ENCODE measurements at regions not wholly inside any gene's neighbourhood (a gene's known extent, or its start where the extent isn't known, plus 50 kb on each side); places are given as distances from the start of the nearest gene placed in this dataset.
"Not testable (repeated sequence)": the region's sequence is repeated elsewhere in the genome, so short reads cannot be mapped to it uniquely, and the experiment has no call there.

- H3K27me3 ChIP-seq (replicated peaks; ENCODE audit: insufficient read depth): no peaks in the 10 kb centered on the region
- no peaks in the 10 kb centered on the region for H3K9me3 ChIP-seq
- ATAC-seq (ENCODE audit: insufficient number of reproducible peaks, low FRiP score, low read depth): peak; percentile 67
- no peak for TF ChIP-seq CTCF (IDR thresholded peaks at IDR 0.05)
- H3K36me3 ChIP-seq: no peaks in the 10 kb centered on the region
- no peak overlapping the region for H3K4me3 ChIP-seq
- H3K4me1 ChIP-seq (ENCODE audit: control insufficient read depth in 1 of 2, low read depth in 2 of 2): peaks cover 0 to 26% of the 10 kb centered on the region in 2 donors
- peak; percentile 40 for DNase-seq (ENCODE audit: low spot score)
- peak overlapping the region in 1 of 2 donors; percentile 40 for H3K27ac ChIP-seq
Observed at GRCh38 chr2:47631792-47632398, 61.1 kb upstream of the KCNK12 start.

- Histone ChIP-seq H3K9me3 (no peaks in the 10 kb centered on the region), H3K27ac (no peak overlapping the region), H3K4me3 (no peak overlapping the region), H3K4me1 (ENCODE audit: control insufficient read depth in 1 of 2, low read depth in 2 of 2) (peaks cover 0 to 26% of the 10 kb centered on the region in 2 donors), H3K36me3 (no peaks in the 10 kb centered on the region), H3K27me3 (replicated peaks; ENCODE audit: insufficient read depth) (no peaks in the 10 kb centered on the region)
- ATAC-seq (ENCODE audit: insufficient number of reproducible peaks, low FRiP score, low read depth) (no peak), DNase-seq (ENCODE audit: low spot score) (no peak)
- no peak for TF ChIP-seq CTCF (IDR thresholded peaks at IDR 0.05)
Observed at GRCh38 chr2:47631306-47631705, 60.5 kb upstream of the KCNK12 start.

DNA sequence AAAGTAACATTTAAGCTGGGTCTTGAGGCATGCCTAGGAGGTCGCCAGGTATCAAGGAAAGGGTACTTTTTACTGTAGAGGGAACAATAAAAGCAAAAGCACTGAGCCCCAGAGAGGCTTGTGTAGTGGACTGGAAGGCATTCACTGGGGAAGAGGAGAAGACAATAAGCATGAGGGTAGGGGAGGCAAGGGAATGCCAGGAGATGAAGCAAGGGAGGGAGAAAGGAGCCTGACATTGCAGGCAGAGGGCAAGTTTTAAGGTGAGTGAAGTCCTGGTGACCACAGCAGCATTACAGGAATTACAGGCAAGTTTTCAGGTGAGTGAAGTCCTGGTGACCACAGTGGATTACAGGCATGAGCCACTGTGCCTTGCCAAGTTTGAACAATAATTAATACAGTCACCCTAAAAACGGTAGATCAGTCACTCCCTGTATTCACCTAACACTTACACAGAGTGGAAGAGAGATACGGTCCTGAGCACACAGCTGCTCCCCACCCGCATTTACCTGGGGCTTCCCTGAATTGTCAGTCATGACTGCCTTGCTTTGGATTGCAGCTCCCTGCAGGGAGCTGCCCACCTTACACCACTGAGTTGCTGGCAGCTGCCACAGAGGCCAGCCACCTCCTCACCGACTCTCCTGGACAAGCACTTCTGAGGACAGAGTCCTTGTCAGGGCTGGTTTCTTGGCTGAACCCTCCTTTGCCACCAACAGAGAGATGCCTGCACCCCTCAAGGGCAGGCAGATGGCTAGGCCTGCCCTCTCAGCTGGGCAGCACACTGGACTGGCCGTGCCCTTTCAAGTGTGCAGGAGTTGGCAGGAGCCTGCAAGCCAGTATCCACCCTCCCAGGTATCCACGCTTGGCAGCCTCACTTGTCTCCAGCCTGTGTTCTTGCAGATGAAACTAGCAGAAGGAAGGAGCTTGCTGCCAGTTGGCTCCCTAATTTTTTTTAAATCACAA lies 59.0 kb upstream of the KCNK12 start:
- ATAC-seq (ENCODE audit: insufficient number of reproducible peaks, low FRiP score, low read depth) (no peak), DNase-seq (ENCODE audit: low spot score) (no peak)
- Histone ChIP-seq H3K9me3 (no peaks in the 10 kb centered on the region), H3K4me3 (no peak overlapping the region), H3K4me1 (ENCODE audit: control insufficient read depth in 1 of 2, low read depth in 2 of 2) (peaks cover 0 to 26% of the 10 kb centered on the region in 2 donors), H3K27ac (no peak overlapping the region), H3K27me3 (replicated peaks; ENCODE audit: insufficient read depth) (no peaks in the 10 kb centered on the region), H3K36me3 (no peaks in the 10 kb centered on the region)
- no peak for TF ChIP-seq CTCF (IDR thresholded peaks at IDR 0.05)

GRCh38 chr2:47628904-47629303 lies 58.1 kb upstream of the KCNK12 start:
- no peaks in the 10 kb centered on the region for H3K9me3 ChIP-seq
- no peaks in the 10 kb centered on the region for H3K27me3 ChIP-seq (replicated peaks; ENCODE audit: insufficient read depth)
- DNase-seq (ENCODE audit: low spot score): no peak
- H3K4me3 ChIP-seq: no peak overlapping the region
- TF ChIP-seq CTCF (IDR thresholded peaks at IDR 0.05): no peak
- H3K4me1 ChIP-seq (ENCODE audit: control insufficient read depth in 1 of 2, low read depth in 2 of 2): peaks cover 0 to 19% of the 10 kb centered on the region in 2 donors
- no peak for ATAC-seq (ENCODE audit: insufficient number of reproducible peaks, low FRiP score, low read depth)
- no peak overlapping the region for H3K27ac ChIP-seq
- no peaks in the 10 kb centered on the region for H3K36me3 ChIP-seq

- H3K9me3 ChIP-seq: no peaks in the 10 kb centered on the region
- ATAC-seq (ENCODE audit: insufficient number of reproducible peaks, low FRiP score, low read depth): no peak
- H3K36me3 ChIP-seq: no peaks in the 10 kb centered on the region
- peaks cover 0 to 1% of the 10 kb centered on the region in 2 donors for H3K4me1 ChIP-seq (ENCODE audit: control insufficient read depth in 1 of 2, low read depth in 2 of 2)
- DNase-seq (ENCODE audit: low spot score): no peak
- H3K27me3 ChIP-seq (replicated peaks; ENCODE audit: insufficient read depth): no peaks in the 10 kb centered on the region
- no peak for TF ChIP-seq CTCF (IDR thresholded peaks at IDR 0.05)
- no peak overlapping the region for H3K27ac ChIP-seq
- no peak overlapping the region for H3K4me3 ChIP-seq
Observed at GRCh38 chr2:47626664-47627063, 55.9 kb upstream of the KCNK12 start.

DNA sequence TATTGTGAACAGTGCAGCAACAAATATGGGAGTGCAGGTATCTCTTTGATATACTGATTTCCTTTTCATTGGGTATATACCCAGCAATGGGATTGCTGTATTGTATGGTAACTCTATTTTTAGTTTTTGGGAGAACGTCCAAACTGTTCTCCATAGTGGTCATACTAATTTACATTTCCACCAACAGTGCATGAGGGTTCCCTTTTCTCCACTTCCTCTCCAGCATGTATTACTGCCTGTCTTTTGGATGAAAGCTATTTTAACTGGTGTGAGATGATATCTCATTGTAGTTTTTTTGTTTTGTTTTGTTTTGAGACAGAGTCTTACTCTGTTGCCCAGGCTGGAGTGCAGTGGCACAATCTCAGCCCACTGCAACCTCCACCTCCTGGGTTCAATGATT lies 52.4 kb upstream of the KCNK12 start:
- H3K27ac ChIP-seq; ATAC-seq (ENCODE audit: insufficient number of reproducible peaks, low FRiP score, low read depth); H3K9me3 ChIP-seq; H3K4me3 ChIP-seq; H3K36me3 ChIP-seq; H3K4me1 ChIP-seq (ENCODE audit: control insufficient read depth in 1 of 2, low read depth in 2 of 2); H3K27me3 ChIP-seq (replicated peaks; ENCODE audit: insufficient read depth); DNase-seq (ENCODE audit: low spot score): not testable (repeated sequence)

Data from thoracic aorta (tissue), 2 donors.